GM18861 (cell line): ENCODE measurements at regions not wholly inside any gene's neighbourhood (a gene's known extent, or its start where the extent isn't known, plus 50 kb on each side); places are given as distances from the start of the nearest gene placed in this dataset.

Experiments
- ATAC-seq: cut with Tn5 transposase; IDR thresholded peaks from one replicate; pipeline ENCODE4 v1.9.1; 2021; ENCODE audit not compliant: unreplicated experiment

GRCh38 chr13:103734837-103735236 is 668.6 kb upstream of the SLC10A2 start:
- ATAC-seq: no peak

- no peak for ATAC-seq
These were observed 665.7 kb upstream of the SLC10A2 start for GRCh38 chr13:103731959-103732358.

- ATAC-seq: no peak
These were observed 664.2 kb upstream of the SLC10A2 start for GRCh38 chr13:103730407-103730806.

- no peak for ATAC-seq
These were observed 660.6 kb upstream of the SLC10A2 start for GRCh38 chr13:103726808-103727207.

GRCh38 chr13:103716718-103717117 is 650.5 kb upstream of the SLC10A2 start:
- ATAC-seq: no peak

- no peak for ATAC-seq
These were observed 649.1 kb upstream of the SLC10A2 start for GRCh38 chr13:103715335-103715734.

GRCh38 chr13:103703246-103703645 is 637.0 kb upstream of the SLC10A2 start:
- ATAC-seq: no peak

- no peak for ATAC-seq
These were observed 631.8 kb upstream of the SLC10A2 start for GRCh38 chr13:103698000-103698399.

GRCh38 chr13:103695320-103695719 is 629.1 kb upstream of the SLC10A2 start:
- ATAC-seq: no peak

- ATAC-seq: no peak
These were observed 628.3 kb upstream of the SLC10A2 start for GRCh38 chr13:103694471-103694870.

GRCh38 chr13:103694033-103694432 is 627.8 kb upstream of the SLC10A2 start:
- ATAC-seq: no peak

- ATAC-seq: no peak
These were observed 626.2 kb upstream of the SLC10A2 start for GRCh38 chr13:103692442-103692841.

- ATAC-seq: no peak
These were observed 610.1 kb upstream of the SLC10A2 start for GRCh38 chr13:103676329-103676728.

- ATAC-seq: no peak
These were observed 605.3 kb upstream of the SLC10A2 start for GRCh38 chr13:103671547-103671946.

GRCh38 chr13:103663996-103664395 is 597.8 kb upstream of the SLC10A2 start:
- no peak for ATAC-seq

- ATAC-seq: no peak
These were observed 590.1 kb upstream of the SLC10A2 start for GRCh38 chr13:103656311-103656710.

- no peak for ATAC-seq
These were observed 574.4 kb upstream of the SLC10A2 start for GRCh38 chr13:103640606-103641005.

GRCh38 chr13:103639326-103639725 is 573.1 kb upstream of the SLC10A2 start:
- no peak for ATAC-seq

GRCh38 chr13:103638706-103639105 is 572.5 kb upstream of the SLC10A2 start:
- ATAC-seq: no peak

- ATAC-seq: no peak
These were observed 567.8 kb upstream of the SLC10A2 start for GRCh38 chr13:103634066-103634465.

- ATAC-seq: no peak
These were observed 559.0 kb upstream of the SLC10A2 start for GRCh38 chr13:103625194-103625593.

GRCh38 chr13:103618151-103618550 is 551.9 kb upstream of the SLC10A2 start:
- no peak for ATAC-seq

GRCh38 chr13:103615771-103616170 is 549.6 kb upstream of the SLC10A2 start:
- no peak for ATAC-seq

GRCh38 chr13:103614761-103615160 is 548.5 kb upstream of the SLC10A2 start:
- no peak for ATAC-seq
